GM12892 (cell line): ENCODE measurements at regions not wholly inside any gene's neighbourhood (a gene's known extent, or its start where the extent isn't known, plus 50 kb on each side); places are given as distances from the start of the nearest gene placed in this dataset.

Source experiments
- POLR2AphosphoS5 ChIP-seq: IDR thresholded peaks from 2 replicates; pipeline ENCODE4 v1.6.1; 2011; ENCODE audit warnings: low read depth, low read length, control low read depth
- TAF1 ChIP-seq: IDR thresholded peaks from 2 replicates; pipeline ENCODE4 v1.6.1; 2011; ENCODE audit warnings: low read depth, mild to moderate bottlenecking, control low read depth, low read length, borderline replicate concordance

DNA sequence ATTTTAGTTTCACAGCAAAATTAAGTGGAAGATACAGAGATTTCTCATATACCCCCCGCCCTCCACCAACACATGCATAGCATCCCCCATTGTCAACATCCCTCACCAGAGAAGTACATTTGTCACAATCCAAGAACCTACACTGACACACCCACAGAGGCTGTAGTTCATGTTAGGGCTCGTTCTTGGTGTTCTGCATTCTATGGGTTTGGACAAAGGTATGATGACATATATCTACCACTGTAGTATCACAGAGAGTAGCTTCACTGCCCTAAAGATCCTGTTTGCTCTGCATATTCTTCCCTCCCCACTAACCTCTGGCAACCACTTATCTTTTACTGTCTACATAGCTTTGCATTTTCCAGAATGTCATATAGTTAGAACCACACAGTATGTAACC is 444.6 kb upstream of the DCN start:
- no peak for TF ChIP-seq TAF1
- no peak for TF ChIP-seq POLR2AphosphoS5
